Liver (tissue), 2 donors: ENCODE measurements at regions not wholly inside any gene's neighbourhood (a gene's known extent, or its start where the extent isn't known, plus 50 kb on each side); places are given as distances from the start of the nearest gene placed in this dataset.

ENCODE experiments used
- REST ChIP-seq: IDR thresholded peaks from 2 replicates; pipeline ENCODE4 v1.6.1; 2016; ENCODE audit warnings: antibody characterized with exemption, mild to moderate bottlenecking
- TF ChIP-seq, protein P1 (sequence below): fragments of 150-350 bp; IDR thresholded peaks from 2 replicates; pipeline ENCODE4 v1.5.1; 2017; ENCODE audit warnings: improper control_type of control experiment, low read depth, low read length; ENCODE audit not compliant: missing input control
- donor health status: healthy.

DNA sequence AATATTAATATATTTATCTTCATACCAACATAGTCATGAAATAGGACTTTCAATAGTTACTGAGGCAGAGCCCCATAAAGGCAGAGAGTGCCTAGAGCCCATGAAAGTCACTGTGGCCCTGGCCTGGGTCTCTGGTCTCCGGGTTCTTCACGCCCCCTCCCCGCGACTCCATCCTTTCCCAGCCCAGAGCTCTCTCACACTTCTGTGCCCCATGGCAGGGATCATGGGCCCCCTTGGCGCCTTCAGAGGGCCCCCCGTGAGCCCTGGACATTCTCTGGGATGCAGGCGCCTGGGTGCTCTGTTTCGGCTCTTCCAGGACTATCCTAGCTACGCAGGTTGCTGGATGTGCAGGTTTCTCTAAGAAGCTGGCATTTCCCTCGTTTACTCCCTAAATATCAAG is 228.4 kb downstream of the TEX29 start:
- TF ChIP-seq, protein P1, sequence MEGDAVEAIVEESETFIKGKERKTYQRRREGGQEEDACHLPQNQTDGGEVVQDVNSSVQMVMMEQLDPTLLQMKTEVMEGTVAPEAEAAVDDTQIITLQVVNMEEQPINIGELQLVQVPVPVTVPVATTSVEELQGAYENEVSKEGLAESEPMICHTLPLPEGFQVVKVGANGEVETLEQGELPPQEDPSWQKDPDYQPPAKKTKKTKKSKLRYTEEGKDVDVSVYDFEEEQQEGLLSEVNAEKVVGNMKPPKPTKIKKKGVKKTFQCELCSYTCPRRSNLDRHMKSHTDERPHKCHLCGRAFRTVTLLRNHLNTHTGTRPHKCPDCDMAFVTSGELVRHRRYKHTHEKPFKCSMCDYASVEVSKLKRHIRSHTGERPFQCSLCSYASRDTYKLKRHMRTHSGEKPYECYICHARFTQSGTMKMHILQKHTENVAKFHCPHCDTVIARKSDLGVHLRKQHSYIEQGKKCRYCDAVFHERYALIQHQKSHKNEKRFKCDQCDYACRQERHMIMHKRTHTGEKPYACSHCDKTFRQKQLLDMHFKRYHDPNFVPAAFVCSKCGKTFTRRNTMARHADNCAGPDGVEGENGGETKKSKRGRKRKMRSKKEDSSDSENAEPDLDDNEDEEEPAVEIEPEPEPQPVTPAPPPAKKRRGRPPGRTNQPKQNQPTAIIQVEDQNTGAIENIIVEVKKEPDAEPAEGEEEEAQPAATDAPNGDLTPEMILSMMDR: no peak
- TF ChIP-seq REST: no peak
